Stimulated activated CD8-positive, alpha-beta memory T cell treated with anti-CD3 and anti-CD28 coated beads, Interleukin-4, amount 100 ng/mL, for 4 hours (primary cell): ENCODE measurements at regions not wholly inside any gene's neighbourhood (a gene's known extent, or its start where the extent isn't known, plus 50 kb on each side); places are given as distances from the start of the nearest gene placed in this dataset.

ENCODE experiments used
- DNase-seq, 2 donors: peaks; one replicate each; pipeline ENCODE4 v3.0.0-alpha.2; 2020; ENCODE audit warnings: low read depth in 2 of 2, low spot score in 1 of 2

DNA sequence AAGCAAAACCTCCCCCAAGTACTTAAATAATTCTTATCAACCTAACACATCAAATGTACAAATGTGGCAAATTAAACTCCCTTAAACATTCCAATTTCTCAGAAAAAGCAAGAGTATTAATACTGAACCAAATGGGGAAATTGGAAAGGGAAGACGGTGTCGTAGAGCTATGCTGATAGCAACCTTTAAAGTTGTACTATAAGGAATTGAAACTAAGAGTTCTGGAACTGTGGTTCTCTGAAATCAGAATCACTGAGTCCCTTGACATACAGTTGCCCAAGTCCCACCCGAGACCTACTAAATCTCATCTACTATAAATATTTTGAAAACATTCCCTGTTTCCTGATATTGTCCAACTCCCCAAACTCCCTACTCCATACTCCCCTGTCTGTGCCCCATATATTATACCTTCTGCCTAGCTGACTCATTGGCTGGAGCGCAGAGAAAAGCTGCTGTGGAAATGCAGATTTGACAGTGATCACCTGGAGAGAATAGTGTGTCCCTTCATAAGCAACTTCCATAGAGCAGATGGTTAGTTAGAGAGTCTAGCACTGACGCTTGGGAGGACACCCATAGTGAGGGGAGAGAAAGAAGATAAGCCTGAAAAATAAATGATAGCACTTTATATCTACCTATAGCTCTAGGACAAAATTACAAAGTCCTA, 51.4 kb upstream of the ITM2B start:
- DNase-seq: no peak

DNA sequence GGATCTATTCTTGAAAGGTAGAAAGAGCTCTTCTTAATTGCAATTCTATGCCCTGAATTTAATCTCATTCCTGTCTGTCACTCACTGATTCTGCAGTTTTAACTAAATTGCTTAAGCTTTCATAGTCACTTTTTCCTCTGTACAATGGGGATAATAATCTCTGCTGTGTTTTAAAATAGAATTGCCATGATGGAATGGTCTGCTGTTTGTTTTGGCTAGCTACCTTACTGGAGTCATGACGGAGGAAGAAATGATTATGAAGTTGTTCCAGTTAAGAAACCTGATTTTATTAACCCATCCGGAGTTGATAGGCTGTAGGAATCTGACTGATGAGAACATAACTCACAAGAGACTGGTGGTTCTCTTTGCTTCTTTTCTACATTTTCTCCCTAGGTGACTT, 54.9 kb upstream of the ITM2B start:
- DNase-seq: no peak

DNA sequence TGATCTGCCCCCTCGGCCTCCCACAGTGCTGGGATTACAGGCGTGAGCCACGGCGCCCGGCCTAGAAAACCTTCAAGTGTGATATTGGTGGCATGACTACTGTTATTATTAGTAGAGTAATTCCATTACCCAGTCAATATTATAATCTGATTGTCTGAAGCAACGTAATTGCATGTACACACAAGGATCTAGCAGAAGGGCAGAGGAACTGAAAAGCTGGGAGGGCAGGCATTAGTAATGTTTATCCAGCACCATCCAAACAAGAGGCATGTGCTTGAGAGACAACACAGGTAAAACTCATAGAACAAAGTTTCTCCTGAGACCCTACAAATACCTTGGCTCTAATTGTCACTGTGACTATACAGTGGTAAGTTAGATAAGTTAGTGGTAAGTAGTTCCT, 56.2 kb upstream of the ITM2B start:
- DNase-seq: no peak

DNA sequence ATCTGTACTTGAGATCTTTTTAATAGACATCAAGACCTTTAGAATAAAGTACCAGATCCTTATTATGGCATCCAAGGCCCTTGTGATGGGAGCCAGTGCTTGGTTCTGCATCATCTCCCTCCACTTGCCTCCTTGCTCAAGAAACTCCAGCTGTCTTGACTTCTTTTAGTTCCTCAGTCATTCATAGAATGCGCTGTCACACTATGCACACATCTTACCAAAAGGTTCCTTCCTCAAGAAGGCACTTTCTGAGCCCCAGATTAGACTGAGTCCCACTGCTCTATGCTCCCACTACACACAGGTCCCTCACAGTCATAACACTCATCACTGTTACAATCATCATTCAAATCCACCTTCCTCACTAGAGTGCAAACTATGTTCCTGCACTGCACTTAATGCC, 57.8 kb upstream of the ITM2B start:
- no peak for DNase-seq

DNA sequence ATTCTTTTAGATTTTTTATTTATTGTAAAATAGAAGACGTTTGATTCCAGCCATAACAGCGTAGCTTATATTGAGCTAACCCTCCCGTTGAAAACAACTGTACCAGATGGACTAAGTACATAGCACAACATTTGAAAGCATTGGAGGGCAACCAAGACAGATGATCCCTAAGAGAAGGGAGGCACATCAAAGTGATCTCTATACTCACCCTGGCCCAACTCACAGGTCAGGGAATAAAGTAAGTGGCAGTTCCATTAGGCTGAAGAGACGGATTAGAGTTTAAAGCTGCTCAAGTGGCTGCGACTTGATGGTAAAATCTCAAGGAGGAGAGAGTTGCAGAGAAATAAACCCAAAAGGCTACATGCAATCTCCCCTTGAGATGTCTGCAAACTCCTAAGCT, 65.1 kb upstream of the ITM2B start:
- DNase-seq: no peak

DNA sequence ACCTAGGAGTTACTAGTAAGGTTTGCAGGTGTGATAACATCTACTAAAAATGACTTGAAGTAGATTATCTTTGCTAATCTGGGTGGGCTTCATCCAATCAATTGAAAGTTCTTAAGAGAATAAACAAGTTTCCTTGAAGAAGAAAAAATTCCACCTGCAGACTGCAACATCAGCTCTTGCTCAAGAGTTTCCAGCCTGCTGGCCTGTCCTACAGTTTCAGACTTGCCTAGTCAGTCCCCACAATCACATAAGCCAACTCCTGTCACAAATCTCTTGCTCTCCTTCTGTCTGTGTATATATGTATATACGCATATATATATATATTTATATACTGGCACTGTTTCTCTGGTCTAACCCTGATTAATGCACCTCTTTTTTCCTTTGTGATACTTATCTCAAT, 67.3 kb upstream of the ITM2B start:
- no peak for DNase-seq

DNA sequence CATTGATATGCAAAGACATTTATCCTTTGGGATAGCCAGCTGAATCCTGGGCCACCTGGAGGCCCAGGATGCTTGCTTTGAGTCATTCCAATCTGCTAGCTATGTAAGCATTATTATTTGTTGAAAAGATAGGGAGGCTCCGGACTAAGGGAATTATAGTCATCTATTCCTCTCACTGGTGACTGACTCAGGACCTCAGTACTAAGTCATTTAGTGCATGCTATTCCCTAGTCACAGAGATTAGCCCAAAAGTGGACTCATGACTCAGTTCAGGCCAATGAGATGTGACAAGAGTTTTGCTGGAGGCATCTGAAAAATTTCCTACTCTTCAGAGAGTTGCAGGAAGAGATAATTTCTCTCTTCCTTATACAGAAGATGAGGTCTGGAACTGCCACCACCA, 67.9 kb upstream of the ITM2B start:
- DNase-seq: no peak

DNA sequence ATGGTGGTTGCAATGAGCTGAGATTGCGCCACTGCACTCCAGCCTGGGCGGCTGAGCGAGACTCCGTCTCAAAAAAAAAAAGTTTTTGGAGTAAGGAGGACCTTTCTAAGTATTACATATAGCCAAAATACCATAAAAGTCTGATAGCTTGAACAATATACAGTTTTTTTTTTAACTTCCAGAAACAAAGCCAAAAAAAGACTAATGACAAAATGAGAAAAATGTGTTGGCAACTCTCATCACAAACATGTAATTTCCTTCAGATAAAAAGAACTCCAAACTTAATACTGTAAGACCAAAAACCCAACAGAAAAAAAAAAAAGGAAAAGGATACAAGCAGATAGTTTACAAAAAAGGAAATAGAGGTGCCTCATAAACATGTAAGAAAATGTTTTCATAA, 68.2 kb upstream of the MED4 start:
- no peak for DNase-seq

DNA sequence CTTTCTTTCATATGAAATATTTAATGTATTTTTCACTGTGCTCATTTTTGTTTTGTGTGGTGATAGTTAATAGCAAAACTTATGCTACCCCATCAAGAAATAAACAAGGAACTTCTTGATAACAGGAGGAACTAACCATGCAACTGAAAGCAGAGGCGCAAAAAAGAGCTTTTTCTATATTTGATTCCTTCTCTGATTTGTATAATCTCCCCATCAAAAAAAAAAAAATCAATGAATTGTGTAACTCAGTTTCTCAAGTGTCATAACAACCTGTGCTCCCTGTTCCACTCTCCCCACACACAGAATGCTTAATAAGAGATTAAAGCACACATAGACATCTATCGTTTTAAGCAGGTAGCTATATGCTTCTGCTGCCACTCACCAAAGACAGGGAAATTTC, 67.3 kb upstream of the MED4 start:
- DNase-seq: no peak

DNA sequence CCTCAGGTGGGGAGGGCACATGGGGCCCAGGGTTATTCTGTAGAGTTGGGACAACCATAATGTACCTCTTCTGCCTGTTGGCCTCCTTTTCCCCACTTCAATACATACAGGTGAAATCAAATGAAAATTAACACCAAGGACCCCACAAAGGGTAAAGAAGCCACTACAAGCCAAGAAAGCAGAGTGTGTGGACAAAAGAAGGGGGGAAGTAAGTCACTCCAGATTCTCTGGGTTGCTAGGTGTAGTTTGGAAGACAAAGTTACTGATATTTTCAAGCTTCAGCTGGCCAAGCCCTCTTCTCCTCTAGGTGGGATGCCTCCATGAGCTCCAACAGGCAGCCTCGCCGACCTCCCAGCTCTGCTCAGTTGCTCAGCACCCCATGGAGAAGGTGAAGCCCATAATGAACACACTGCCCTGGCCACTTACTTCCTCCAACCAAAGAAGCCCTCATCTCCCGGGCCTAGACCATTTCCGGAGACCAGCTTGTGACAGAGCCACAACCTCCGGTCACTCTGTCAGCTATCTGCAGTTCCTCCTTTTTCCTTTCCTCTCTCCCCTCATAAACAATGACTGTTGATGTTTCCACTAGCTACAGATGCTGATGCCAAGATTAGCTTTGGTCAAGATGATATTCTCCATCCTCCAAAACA, 66.8 kb upstream of the MED4 start:
- no peak for DNase-seq

DNA sequence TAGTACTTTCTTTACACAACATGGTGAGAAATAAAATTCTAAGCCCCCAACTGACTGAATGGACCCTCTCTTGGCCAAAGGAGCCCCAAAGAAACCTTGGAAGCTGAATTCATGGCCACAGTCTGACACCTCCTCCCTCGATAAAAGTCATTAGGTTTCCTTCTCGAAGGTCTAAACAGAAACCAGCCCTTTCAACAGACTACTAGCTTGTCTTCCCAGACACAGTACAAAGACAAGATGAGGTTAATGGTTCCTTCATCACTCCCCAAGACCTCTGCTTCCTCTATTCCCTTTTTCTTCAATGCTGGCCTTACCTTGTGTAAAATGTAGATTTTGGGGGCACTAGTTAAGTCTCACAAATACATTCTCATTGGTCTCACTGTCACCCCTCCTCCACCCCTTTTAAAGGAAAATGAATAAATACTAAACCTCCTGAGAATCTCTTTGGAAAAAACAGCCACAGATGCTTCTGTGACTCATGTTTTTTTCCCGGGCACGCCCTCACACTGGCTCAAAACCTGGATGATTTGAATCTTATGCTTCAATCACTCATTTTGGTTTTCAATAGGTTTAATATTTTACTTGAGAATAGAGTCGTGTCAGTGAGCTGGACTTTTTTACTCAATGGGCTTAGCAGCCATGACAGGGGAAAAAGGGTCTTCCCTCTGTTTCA, 65.8 kb upstream of the MED4 start:
- no peak for DNase-seq

DNA sequence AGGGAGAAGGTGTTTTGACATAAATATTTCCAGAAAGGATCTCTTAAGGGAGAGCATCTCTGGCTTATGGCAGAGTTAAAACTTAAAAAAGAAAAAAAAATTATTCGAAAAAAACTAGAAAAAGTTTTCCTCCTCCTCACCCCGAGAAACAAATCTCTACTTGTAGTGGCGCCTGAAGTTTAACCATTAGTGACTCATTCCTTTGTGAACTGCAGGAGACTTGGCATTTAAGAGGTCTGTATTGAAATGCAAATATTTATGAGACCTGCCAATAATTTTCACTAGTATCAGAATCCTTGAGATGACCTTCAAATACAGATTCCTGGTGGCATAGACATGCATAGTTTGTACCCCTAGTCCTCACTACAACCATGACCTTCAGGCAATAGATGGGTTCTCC, 64.9 kb upstream of the MED4 start:
- DNase-seq: no peak

DNA sequence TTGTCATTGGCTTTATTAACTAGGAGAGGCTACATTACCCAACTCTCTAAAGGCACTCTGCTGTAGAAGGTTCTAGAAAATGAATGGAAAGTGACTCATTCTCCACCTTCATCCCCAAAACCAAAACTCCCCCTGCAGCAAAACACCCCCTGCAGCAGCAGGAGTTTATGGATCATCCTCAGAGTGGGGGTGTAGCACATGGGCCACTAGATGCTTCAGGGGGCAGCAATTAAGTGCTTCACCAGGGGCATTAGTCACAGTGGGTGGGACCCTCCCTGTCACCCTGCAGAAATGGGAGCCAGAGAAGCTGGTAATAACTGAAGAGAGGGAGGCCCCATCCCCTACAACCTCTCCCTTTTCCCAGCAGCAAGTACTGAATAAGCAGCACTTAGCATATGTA, 64.5 kb upstream of the MED4 start:
- DNase-seq: no peak

DNA sequence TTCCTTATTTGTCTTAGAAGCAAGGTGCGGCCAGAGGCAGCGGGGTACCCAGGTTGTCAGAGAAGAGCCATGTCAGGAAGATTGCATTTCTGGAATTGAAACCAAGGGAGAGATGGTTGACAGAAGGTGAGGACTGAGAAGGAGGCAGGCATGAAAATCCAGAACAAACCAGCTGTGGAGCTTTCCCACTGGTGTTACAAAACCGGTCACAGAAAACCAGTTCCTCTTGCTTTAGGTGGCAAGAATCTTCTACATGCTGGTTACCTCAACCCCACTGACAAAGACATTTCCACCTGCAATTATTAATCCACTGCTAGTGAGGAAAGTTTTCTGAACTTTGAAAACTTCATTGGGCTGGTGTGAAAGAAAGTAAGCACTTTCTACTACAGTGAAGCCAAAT, 64.0 kb upstream of the MED4 start:
- no peak for DNase-seq

DNA sequence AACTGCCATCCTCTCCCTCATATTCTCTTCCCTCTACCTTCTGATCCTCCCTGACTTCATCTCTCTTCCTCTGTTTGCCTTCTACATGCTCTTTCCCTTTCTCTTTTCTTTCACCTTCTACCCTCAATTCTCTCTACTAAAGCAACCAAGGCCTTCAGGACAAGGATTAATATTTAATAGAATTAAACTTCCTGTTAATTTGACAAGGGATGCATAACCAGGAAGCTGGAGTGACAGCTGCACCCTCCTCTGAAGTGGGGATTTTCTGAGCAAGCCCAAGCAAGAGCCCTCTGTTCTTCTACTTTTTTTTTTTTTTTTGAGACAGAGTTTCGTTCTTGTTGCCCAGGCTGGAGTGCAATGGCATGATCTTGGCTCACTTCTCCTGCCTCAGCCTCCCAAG, 63.4 kb upstream of the MED4 start:
- DNase-seq: no peak

DNA sequence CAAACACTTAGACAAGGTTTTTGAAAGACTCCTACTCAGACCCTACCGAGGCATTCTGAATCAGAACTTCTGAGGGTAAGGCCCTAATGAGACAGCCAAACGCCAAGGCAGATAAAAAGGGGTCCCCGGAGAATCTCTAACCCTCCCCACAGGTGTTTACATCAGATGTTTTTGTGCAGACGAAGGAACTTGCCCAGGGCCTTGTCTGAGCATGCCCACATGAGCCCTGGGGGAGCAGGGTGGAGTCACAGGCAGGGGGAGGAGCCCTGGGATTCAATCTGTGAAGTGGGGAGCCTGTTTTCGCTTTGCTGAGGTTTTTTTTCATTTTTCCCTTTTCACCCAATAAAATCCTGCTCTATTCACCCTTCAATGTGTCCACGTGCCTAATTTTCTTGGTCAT, 61.6 kb upstream of the MED4 start:
- peak; percentile 40 to 53 for DNase-seq

DNA sequence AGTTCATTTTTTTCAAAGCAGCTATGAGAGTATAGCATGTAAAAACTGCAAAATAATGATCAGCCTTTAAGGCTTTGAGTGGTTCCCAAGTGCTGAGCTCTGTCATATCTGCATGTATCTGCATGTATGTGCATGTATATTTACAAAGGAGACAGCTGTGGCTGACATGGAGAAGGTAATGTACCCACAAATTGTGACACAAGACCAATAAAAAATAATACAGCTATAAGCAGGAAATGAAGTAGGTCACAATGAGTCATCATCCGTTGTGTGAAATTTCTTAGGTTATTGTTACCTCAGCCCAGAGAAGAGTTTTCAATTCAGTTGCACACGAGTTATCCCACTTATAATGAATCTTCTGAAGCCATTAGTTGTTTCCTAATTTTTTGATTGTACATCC, 60.9 kb upstream of the MED4 start:
- DNase-seq: no peak

DNA sequence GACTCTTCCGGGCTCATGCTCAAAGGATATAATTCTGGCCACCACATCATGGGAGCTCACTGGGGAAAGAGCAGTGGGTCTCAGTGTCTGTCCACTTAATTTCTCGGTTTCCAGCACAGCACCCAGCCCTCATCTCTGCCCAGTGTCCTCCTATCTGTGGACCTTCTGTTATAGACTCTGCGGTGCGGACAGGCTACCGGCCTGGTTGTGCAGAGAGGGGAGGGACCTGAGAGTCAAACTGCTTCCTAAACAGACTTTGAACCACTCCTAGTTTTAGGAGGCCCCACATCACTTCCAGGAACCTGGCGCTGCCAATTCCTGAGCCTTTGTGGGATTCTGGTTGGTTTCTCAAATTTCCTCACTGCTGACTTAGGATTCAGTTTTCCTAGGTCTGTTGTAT, 59.8 kb upstream of the MED4 start:
- DNase-seq: no peak

DNA sequence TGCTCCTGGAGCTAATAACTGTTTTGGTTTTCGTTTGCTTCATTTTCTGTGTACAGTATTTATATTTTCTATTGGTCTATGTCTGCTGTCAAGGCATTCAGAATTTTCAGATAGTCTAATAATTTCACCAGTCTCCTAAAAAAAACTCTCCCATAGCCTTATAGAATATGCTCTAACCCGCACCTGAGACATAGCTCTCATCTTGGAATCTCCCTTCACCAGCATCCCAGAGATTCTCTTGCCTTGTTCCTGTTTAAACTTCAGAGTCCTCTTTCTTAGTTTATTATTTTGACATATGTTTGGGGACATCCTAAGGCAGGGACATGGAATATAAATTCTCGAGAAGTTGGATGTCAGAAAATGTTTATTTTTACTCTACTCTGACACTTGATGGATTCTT, 58.3 kb upstream of the MED4 start:
- DNase-seq: no peak

DNA sequence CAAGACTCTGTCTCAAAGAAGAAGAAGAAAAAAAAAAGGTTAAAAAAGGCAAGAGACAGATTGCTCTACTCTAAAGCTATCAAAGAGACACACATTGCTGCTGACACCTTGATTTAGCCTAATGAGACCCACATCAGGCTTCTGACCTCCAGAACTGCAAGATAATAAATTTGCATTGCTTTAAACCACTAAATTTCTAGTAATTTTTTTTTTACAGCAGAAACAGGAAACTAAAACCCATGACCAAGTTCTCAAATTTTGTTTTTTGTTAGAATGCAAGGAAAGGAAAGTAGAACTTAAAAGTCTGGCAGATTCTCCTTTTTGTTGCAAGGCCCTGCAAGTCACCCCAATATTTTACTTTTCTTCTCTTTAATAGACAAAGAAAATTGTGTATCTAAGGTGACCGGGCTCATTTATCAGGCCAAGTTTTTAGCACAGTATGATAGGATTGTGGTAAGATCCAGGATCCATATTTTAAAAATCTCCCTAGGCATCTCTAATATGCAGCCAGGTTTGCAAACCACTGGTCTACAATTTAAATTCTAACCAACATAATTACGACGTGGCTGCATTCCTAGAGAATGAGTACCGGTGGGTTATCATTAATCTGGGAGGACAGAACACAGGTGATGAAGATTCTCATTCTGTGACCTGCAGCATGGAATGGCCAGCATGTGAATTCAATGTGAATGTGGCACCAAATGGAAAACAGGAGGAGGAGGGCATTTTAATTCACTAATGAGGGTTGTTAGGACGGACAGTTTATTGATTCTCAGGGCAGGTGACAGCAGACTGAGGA, 56.7 kb upstream of the MED4 start:
- no peak for DNase-seq

DNA sequence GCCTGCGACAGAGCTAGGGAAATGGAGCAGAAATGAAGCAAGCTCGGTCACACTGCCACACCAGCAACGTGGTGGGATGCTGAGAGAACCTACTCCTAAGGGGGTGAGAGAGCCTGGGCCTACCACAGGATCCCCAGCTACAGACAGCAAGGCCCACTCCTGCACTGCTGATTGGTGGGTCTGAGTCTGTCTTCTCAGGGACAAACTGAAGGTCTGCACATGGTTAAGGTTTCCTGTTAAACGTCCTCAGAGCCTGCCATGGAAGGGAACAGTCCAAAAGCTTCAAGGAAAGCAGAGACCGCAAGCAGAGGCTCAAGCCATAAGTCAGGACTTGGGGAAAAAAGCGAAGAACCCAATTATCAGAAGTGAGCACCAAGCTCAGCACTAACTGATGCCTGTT, 53.5 kb upstream of the MED4 start:
- no peak for DNase-seq

DNA sequence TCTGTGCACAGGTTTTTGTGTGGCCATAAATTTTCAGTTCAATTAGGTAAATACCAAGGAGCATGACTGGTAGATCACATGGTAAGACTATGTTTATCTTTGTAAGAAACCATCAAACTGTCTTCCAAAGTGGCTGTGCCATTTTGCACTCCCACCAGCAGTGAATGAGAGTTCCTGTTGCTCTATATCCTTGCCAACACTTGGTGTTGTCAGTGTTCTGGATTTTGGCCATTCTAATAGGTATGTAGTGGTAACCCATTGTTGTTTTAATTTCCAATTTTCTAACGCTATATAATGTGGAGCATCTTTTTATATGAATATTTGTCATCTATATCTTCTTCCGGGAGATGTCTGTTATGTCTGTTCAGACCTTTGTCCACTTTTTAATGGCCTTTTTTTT, 51.7 kb upstream of the MED4 start:
- DNase-seq: no peak
